Right lobe of liver (tissue), 4 donors: ENCODE measurements at regions not wholly inside any gene's neighbourhood (a gene's known extent, or its start where the extent isn't known, plus 50 kb on each side); places are given as distances from the start of the nearest gene placed in this dataset.

Source experiments
- CTCF ChIP-seq, 4 donors: fragments of 200-600 bp in 3 of 4; fragments of 450-650 bp in 1 of 4; IDR thresholded peaks; one replicate each; pipeline versions ENCODE4 v1.5.1 to v1.8.0; 2016 to 2022; ENCODE audit warnings: antibody characterized with exemption in 4 of 4, mild to moderate bottlenecking in 2 of 4
- POLR2A ChIP-seq: fragments of 450-650 bp; IDR thresholded peaks from one replicate; pipeline ENCODE4 v1.6.1; 2017; ENCODE audit warnings: antibody characterized with exemption, mild to moderate bottlenecking
- donor health status: DM: no; HTN: no; CAD: no.
- donor health status: DM: no; HTN: no; CAD: no.
- donor health status: DM: no; HTN: yes; CAD: no.

DNA sequence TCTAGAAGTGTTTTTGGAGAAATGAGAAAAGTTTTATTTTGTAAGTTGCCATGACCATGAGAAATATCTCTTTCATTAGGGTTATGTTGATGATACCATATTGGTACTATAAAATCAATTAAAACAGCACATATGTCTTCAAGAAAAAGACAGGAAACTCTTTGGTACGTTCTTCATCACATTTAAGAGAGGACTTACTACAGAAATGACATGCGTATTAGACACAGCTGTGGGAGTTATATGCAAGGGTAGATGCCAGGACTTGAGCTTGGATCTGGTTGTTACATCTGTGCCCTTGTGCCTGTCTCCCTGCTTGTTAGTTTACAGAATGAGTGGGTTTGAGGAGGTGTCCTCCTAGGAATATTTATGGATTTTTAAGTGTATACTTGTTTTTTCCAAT lies 103.4 kb upstream of the P2RY1 start:
- TF ChIP-seq CTCF (IDR thresholded peaks at IDR 0.05) (no peak), POLR2A (no peak)
